Tibial nerve (tissue), 4 donors: ENCODE measurements at regions not wholly inside any gene's neighbourhood (a gene's known extent, or its start where the extent isn't known, plus 50 kb on each side); places are given as distances from the start of the nearest gene placed in this dataset.

Experiments
- DNase-seq, 2 donors: peaks; one replicate each; pipeline ENCODE4 v3.0.0-alpha.2; 2019; ENCODE audit warnings: low spot score in 2 of 2
- H3K27ac ChIP-seq, 4 donors: fragments of 200-600 bp; sonication (generic) in 3 of 4; one replicate each; pipeline ENCODE4 v1.5.1; 2017 to 2019; ENCODE audit warnings: mild to moderate bottlenecking in 1 of 4
- H3K27me3 ChIP-seq, 2 donors: fragments of 200-600 bp; sonication (generic) in 1 of 2; one replicate each; pipeline versions ENCODE4 v1.5.1 to v1.6.0; 2017 to 2019
- H3K36me3 ChIP-seq, 3 donors: fragments of 200-600 bp; sonication (generic); one replicate each; pipeline ENCODE4 v1.5.1; 2018 to 2019
- H3K4me1 ChIP-seq, 4 donors: fragments of 200-600 bp; sonication (generic) in 3 of 4; one replicate each; pipeline ENCODE4 v1.5.1; 2017 to 2019
- H3K4me3 ChIP-seq, 4 donors: fragments of 200-600 bp; sonication (generic) in 3 of 4; one replicate each; pipeline ENCODE4 v1.5.1; 2017 to 2019; ENCODE audit warnings: mild to moderate bottlenecking in 1 of 4, moderate library complexity in 1 of 4
- H3K9me3 ChIP-seq, 4 donors: fragments of 200-600 bp; sonication (generic) in 3 of 4; one replicate each; pipeline ENCODE4 v1.5.1; 2017 to 2019
- CTCF ChIP-seq, 5 experiments: fragments of 200-600 bp in 3 of 5; fragments of 450-650 bp in 2 of 5; sonication (generic) in 3 of 5; IDR thresholded peaks; one replicate each; pipeline ENCODE4 v1.5.1; 2016 to 2019; ENCODE audit warnings: antibody characterized with exemption in 5 of 5, mild to moderate bottlenecking in 3 of 5, moderate library complexity in 2 of 5
- EP300 ChIP-seq, 2 donors: sonication (generic); formaldehyde crosslinking; IDR thresholded peaks; one replicate each; pipeline ENCODE4 v1.6.1; 2017; ENCODE audit warnings: antibody characterized with exemption in 2 of 2, mild to moderate bottlenecking in 1 of 2
- POLR2A ChIP-seq, 2 donors: fragments of 450-650 bp; IDR thresholded peaks; one replicate each; pipeline ENCODE4 v1.6.1; 2017; ENCODE audit warnings: antibody characterized with exemption in 2 of 2, mild to moderate bottlenecking in 2 of 2, moderate library complexity in 2 of 2
- WGBS, 2 donors: methylation state at CpG; one replicate each; pipeline ENCODE4 v1.1.5; 2018; 5-methylcytosine and 5-hydroxymethylcytosine counted together

- Histone ChIP-seq H3K27ac (no peak overlapping the region), H3K4me3 (no peak overlapping the region), H3K36me3 (no peaks in the 10 kb centered on the region), H3K9me3 (no peaks in the 10 kb centered on the region), H3K27me3 (no peaks in the 10 kb centered on the region), H3K4me1 (peaks cover 0 to 17% (median 0%) of the 10 kb centered on the region in 4 donors)
- no peak for TF ChIP-seq CTCF (IDR thresholded peaks at IDR 0.05)
- TF ChIP-seq EP300 (IDR thresholded peaks at IDR 0.05) = no peak
- no peak for TF ChIP-seq POLR2A (IDR thresholded peaks at IDR 0.05)
- WGBS, 2 donors = 80 to 84% methylated on average over 4 of the region's 4 CpGs
- DNase-seq = no peak
Measured at GRCh38 chr5:169531631-169532030, 51.9 kb upstream of the SPDL1 start.

- no peaks in the 10 kb centered on the region for H3K4me1 ChIP-seq
- H3K9me3 ChIP-seq = no peaks in the 10 kb centered on the region
- no peaks in the 10 kb centered on the region for H3K36me3 ChIP-seq
- no peak overlapping the region for H3K4me3 ChIP-seq
- no peaks in the 10 kb centered on the region for H3K27me3 ChIP-seq
- TF ChIP-seq EP300 (IDR thresholded peaks at IDR 0.05) (no peak), POLR2A (IDR thresholded peaks at IDR 0.05) (no peak), CTCF (IDR thresholded peaks at IDR 0.05) (no peak)
- no peak overlapping the region for H3K27ac ChIP-seq
- DNase-seq = no peak
Measured at GRCh38 chr5:169527863-169528262, 55.7 kb upstream of the SPDL1 start.

DNA sequence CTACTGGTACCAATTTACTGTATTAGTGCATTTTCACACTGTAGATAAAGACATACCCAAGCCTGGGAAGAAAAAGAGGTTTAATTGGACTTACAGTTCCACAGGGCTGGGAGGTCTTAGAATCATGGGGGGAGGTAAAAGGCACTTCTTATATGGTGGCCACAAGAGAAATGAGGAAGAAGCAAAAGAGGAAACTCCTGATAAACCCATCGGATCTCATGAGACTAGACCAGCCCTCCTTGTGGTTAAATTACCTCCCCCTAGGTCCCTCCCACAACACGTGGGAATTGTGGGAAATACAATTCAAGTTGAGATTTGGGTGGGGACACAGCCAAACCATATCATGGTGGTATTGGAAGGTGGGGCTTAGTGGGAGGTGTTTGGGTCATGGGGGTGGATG lies 56.5 kb upstream of the SPDL1 start:
- no peaks in the 10 kb centered on the region for H3K36me3 ChIP-seq
- H3K9me3 ChIP-seq = no peaks in the 10 kb centered on the region
- no peak overlapping the region for H3K27ac ChIP-seq
- H3K4me3 ChIP-seq = no peak overlapping the region
- H3K27me3 ChIP-seq = no peaks in the 10 kb centered on the region
- WGBS, 2 donors = 65 to 84% methylated on average over 2 of the region's 2 CpGs
- no peak for TF ChIP-seq EP300 (IDR thresholded peaks at IDR 0.05)
- TF ChIP-seq CTCF (IDR thresholded peaks at IDR 0.05) = no peak
- no peak for TF ChIP-seq POLR2A (IDR thresholded peaks at IDR 0.05)
- no peaks in the 10 kb centered on the region for H3K4me1 ChIP-seq
- no peak for DNase-seq

DNA sequence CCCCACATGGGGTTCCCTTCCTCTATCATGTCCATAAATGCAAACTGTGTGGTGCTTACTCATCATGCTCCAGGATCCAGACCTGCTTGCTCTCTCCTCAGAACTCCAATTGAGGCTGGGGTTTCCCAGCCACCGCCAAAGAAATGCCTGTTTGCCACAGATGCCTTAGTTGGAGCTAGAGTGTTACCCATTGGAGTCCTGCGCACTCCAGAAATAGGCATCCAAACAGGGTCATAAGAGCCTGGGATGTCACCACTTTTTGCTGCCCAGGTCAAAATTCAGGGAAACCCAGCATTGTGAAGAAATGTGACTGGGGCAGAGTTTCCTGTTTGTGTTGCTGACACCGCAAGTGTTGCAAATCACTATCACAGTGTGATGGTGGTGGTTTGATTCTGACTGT lies 60.7 kb upstream of the SPDL1 start:
- Histone ChIP-seq H3K9me3 (peaks cover 0 to 9% (median 0%) of the 10 kb centered on the region in 4 donors), H3K4me1 (no peaks in the 10 kb centered on the region), H3K27ac (no peak overlapping the region), H3K4me3 (no peak overlapping the region), H3K27me3 (no peaks in the 10 kb centered on the region), H3K36me3 (no peaks in the 10 kb centered on the region)
- no peak for DNase-seq
- WGBS, 2 donors = 92 to 95% methylated on average over 3 of the region's 3 CpGs
- TF ChIP-seq POLR2A (IDR thresholded peaks at IDR 0.05) = no peak
- TF ChIP-seq EP300 (IDR thresholded peaks at IDR 0.05) = no peak
- TF ChIP-seq CTCF (IDR thresholded peaks at IDR 0.05) = no peak

- no peaks in the 10 kb centered on the region for H3K4me1 ChIP-seq
- H3K27me3 ChIP-seq = no peaks in the 10 kb centered on the region
- TF ChIP-seq EP300 (IDR thresholded peaks at IDR 0.05) = no peak
- no peak for TF ChIP-seq POLR2A (IDR thresholded peaks at IDR 0.05)
- TF ChIP-seq CTCF (IDR thresholded peaks at IDR 0.05) = no peak
- no peak for DNase-seq
- 25 to 34% methylated on average over 5 to 6 of the region's 7 CpGs for WGBS, 2 donors
- H3K36me3 ChIP-seq = no peaks in the 10 kb centered on the region
- H3K9me3 ChIP-seq = peaks cover 0 to 9% (median 0%) of the 10 kb centered on the region in 4 donors
- no peak overlapping the region for H3K27ac ChIP-seq
- H3K4me3 ChIP-seq = no peak overlapping the region
Measured at GRCh38 chr5:169521366-169521983, 62.1 kb upstream of the SPDL1 start.
